GM23248 (cell line): ENCODE measurements at regions not wholly inside any gene's neighbourhood (a gene's known extent, or its start where the extent isn't known, plus 50 kb on each side); places are given as distances from the start of the nearest gene placed in this dataset.
"Not testable (repeated sequence)": the region's sequence is repeated elsewhere in the genome, so short reads cannot be mapped to it uniquely, and the experiment has no call there.

Source experiments
- DNase-seq: peaks from one replicate; pipeline ENCODE4 v3.0.0-alpha.2; 2015
- H2AFZ ChIP-seq: fragments of 200-600 bp; sonication (generic); 2 replicates; pipeline ENCODE4 v1.6.1; 2016; ENCODE audit warnings: antibody characterized with exemption
- H3F3A ChIP-seq: fragments of 200-600 bp; sonication (generic); 2 replicates; pipeline ENCODE4 v1.6.1; 2016; ENCODE audit warnings: mild to moderate bottlenecking, antibody characterized with exemption, mixed run types; ENCODE audit not compliant: insufficient read depth
- H3K27ac ChIP-seq: fragments of 200-600 bp; sonication (generic); 2 replicates; pipeline ENCODE4 v1.5.1; 2016; ENCODE audit warnings: mild to moderate bottlenecking
- H3K27me3 ChIP-seq: fragments of 200-600 bp; sonication (generic); replicated peaks from 2 replicates; pipeline ENCODE4 v1.6.1; 2016; ENCODE audit warnings: mild to moderate bottlenecking; ENCODE audit not compliant: insufficient read depth
- H3K36me3 ChIP-seq: fragments of 200-600 bp; sonication (generic); 2 replicates; pipeline ENCODE4 v1.6.1; 2016; ENCODE audit warnings: low read depth, mild to moderate bottlenecking
- H3K4me1 ChIP-seq: fragments of 200-600 bp; sonication (generic); 2 replicates; pipeline ENCODE4 v1.6.1; 2016; ENCODE audit warnings: mild to moderate bottlenecking; ENCODE audit not compliant: insufficient read depth
- H3K4me2 ChIP-seq: fragments of 200-600 bp; sonication (generic); one replicate; pipeline ENCODE4 v1.6.1; 2016; ENCODE audit warnings: mild to moderate bottlenecking; ENCODE audit not compliant: unreplicated experiment
- H3K4me3 ChIP-seq: fragments of 200-600 bp; sonication (generic); 2 replicates; pipeline ENCODE4 v1.5.1; 2016; ENCODE audit warnings: mild to moderate bottlenecking
- H3K79me2 ChIP-seq: fragments of 200-600 bp; sonication (generic); 2 replicates; pipeline ENCODE4 v1.6.1; 2016; ENCODE audit warnings: mild to moderate bottlenecking; ENCODE audit not compliant: insufficient read depth
- H3K9ac ChIP-seq: fragments of 200-600 bp; sonication (generic); 2 replicates; pipeline ENCODE4 v1.6.1; 2016; ENCODE audit warnings: mild to moderate bottlenecking
- H3K9me2 ChIP-seq: fragments of 200-600 bp; sonication (generic); 2 replicates; pipeline ENCODE4 v1.6.1; 2016; ENCODE audit warnings: mixed run types, mild to moderate bottlenecking, moderate library complexity; ENCODE audit not compliant: insufficient read depth
- H3K9me3 ChIP-seq: fragments of 200-600 bp; sonication (generic); one replicate; pipeline ENCODE4 v1.6.1; 2017; ENCODE audit warnings: low read depth
- H4K20me1 ChIP-seq: fragments of 200-600 bp; sonication (generic); 2 replicates; pipeline ENCODE4 v1.6.0; 2016; ENCODE audit not compliant: insufficient read depth
- EZH2 ChIP-seq: fragments of 200-600 bp; sonication (generic); IDR thresholded peaks from 2 replicates; pipeline ENCODE4 v1.6.1; 2018; ENCODE audit warnings: antibody characterized with exemption, mild to moderate bottlenecking; ENCODE audit not compliant: insufficient read depth, poor library complexity, severe bottlenecking
- EZH2phosphoT487 ChIP-seq: fragments of 200-600 bp; sonication (generic); IDR thresholded peaks from 2 replicates; pipeline ENCODE4 v1.6.1; 2018; ENCODE audit warnings: antibody characterized with exemption, moderate library complexity, mild to moderate bottlenecking, low read depth; ENCODE audit not compliant: insufficient read depth
- WGBS, 2 experiments: methylation state at CpG; one replicate each; pipeline ENCODE4 v1.1.6; 2015 to 2017; ENCODE audit warnings: low lambda C conversion rate in 2 of 2, low coverage in 1 of 2; ENCODE audit errors: missing lambda C conversion rate in 2 of 2; 5-methylcytosine and 5-hydroxymethylcytosine counted together
- in situ Hi-C: fragments of 300-500 bp; cut with MboI; formaldehyde crosslinking; loops from 2 replicates; pipeline ENCODE4 v1.15.0; 2020

DNA sequence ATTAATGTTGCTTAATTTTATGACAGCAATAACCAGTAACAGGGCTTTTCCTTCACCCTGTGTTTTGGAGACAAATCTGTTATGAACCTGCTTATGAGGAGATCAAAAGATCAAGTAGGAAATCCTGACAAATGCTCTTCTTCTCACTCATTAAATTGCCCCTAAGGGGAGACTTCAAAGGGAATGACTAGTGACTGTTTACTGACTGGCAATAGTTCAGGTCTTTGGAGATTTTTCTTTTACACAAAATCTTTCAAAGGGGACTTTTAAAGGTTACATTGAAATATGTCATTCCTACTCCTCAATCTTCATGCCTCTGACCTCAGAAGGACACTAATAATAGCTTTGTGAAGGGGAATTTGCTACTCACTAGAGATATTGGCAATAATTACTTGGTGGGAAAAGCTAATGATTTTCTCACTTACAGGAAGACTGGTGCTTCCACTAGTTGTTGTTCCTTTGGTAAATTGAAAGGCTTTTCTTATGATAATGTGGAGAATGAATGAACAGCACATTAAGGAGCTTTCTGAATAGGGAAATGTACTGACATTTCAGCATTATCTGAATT lies 292.9 kb upstream of the CA10 start:
- Histone ChIP-seq H3K9me2 (no peaks in the 10 kb centered on the region), H3K4me3 (no peak overlapping the region), H2AFZ (no peak overlapping the region), H3K9me3 (no peaks in the 10 kb centered on the region), H3K9ac (no peak overlapping the region), H3F3A (no peaks in the 10 kb centered on the region), H3K27ac (no peak overlapping the region), H3K4me2 (no peak overlapping the region), H3K36me3 (no peaks in the 10 kb centered on the region), H3K79me2 (no peaks in the 10 kb centered on the region), H4K20me1 (no peaks in the 10 kb centered on the region), H3K27me3 (no peaks in the 10 kb centered on the region), H3K4me1 (no peaks in the 10 kb centered on the region)
- TF ChIP-seq EZH2phosphoT487 = no peak
- no peak for TF ChIP-seq EZH2
- in situ Hi-C loops = no loop called here
- DNase-seq = no peak

- H3K79me2 ChIP-seq = no peaks in the 10 kb centered on the region
- H3K9me3 ChIP-seq = no peaks in the 10 kb centered on the region
- in situ Hi-C loops = loop anchor here (10.0 kb wide), 1 partner anchor 48 kb away; no protein-coding TSS in a partner anchor
- H3K27ac ChIP-seq = no peak overlapping the region
- no peak overlapping the region for H2AFZ ChIP-seq
- H3K36me3 ChIP-seq = no peaks in the 10 kb centered on the region
- no peak for DNase-seq
- no peak overlapping the region for H3K4me3 ChIP-seq
- no peak overlapping the region for H3K9ac ChIP-seq
- WGBS, 2 experiments = 15 to 27% methylated on average over 2 of the region's 2 CpGs
- H3K9me2 ChIP-seq = no peaks in the 10 kb centered on the region
- no peak for TF ChIP-seq EZH2phosphoT487
- TF ChIP-seq EZH2 = no peak
- H3K27me3 ChIP-seq = no peaks in the 10 kb centered on the region
- H3F3A ChIP-seq = no peaks in the 10 kb centered on the region
- no peaks in the 10 kb centered on the region for H4K20me1 ChIP-seq
- H3K4me1 ChIP-seq = no peaks in the 10 kb centered on the region
- no peak overlapping the region for H3K4me2 ChIP-seq
Observed at GRCh38 chr17:52442350-52442749, 283.8 kb upstream of the CA10 start.

GRCh38 chr17:52420555-52421078 lies 262.1 kb upstream of the CA10 start:
- DNase-seq = no peak
- 7 to 18% methylated on average over 2 of the region's 2 CpGs for WGBS, 2 experiments
- in situ Hi-C loops = no loop called here

GRCh38 chr17:52419229-52419641 lies 260.7 kb upstream of the CA10 start:
- in situ Hi-C loops = no loop called here
- 21% methylated on average over 3 of the region's 3 CpGs for WGBS, 2 experiments

More at GRCh38 chr17:52420555-52421078, 262.1 kb upstream of the CA10 start:
- Histone ChIP-seq H3F3A (no peaks in the 10 kb centered on the region), H3K4me1 (no peaks in the 10 kb centered on the region), H3K9me3 (no peaks in the 10 kb centered on the region), H4K20me1 (no peaks in the 10 kb centered on the region), H3K36me3 (no peaks in the 10 kb centered on the region), H3K4me3 (no peak overlapping the region), H2AFZ (no peak overlapping the region), H3K9me2 (no peaks in the 10 kb centered on the region), H3K79me2 (no peaks in the 10 kb centered on the region), H3K9ac (no peak overlapping the region), H3K27me3 (no peaks in the 10 kb centered on the region), H3K4me2 (no peak overlapping the region), H3K27ac (no peak overlapping the region)
- TF ChIP-seq EZH2 = no peak

DNA sequence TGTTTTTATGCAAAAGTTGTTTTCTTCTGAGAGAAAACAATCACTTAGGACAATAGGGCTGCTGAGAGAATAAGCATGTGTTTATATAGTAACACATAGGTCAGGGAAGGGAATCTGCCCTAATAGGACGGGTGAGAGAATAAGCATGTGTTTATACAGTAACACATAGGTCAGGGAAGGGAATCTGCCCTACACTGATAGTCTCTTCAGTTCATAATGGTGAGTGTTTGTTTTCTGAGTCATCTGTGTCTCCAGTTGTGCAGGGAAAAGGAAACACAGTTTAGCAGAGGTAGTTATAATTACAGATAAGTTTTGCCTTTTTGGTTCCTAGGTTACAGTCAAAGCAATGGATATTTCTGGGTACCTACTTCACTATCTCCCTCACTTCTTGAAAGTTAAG lies 252.3 kb upstream of the CA10 start:
- no peaks in the 10 kb centered on the region for H3K36me3 ChIP-seq

More at GRCh38 chr17:52419229-52419641, 260.7 kb upstream of the CA10 start:
- H3K9me3 ChIP-seq = no peaks in the 10 kb centered on the region
- no peaks in the 10 kb centered on the region for H4K20me1 ChIP-seq
- no peak overlapping the region for H3K4me2 ChIP-seq
- H3K27me3 ChIP-seq = no peaks in the 10 kb centered on the region
- H3K4me1 ChIP-seq = no peaks in the 10 kb centered on the region
- H2AFZ ChIP-seq = no peak overlapping the region
- no peaks in the 10 kb centered on the region for H3K79me2 ChIP-seq
- H3K4me3 ChIP-seq = no peak overlapping the region
- no peaks in the 10 kb centered on the region for H3K9me2 ChIP-seq
- no peak overlapping the region for H3K9ac ChIP-seq
- no peaks in the 10 kb centered on the region for H3K36me3 ChIP-seq
- no peak overlapping the region for H3K27ac ChIP-seq
- no peak for DNase-seq
- TF ChIP-seq EZH2phosphoT487 (no peak), EZH2 (no peak)
- no peaks in the 10 kb centered on the region for H3F3A ChIP-seq

DNA sequence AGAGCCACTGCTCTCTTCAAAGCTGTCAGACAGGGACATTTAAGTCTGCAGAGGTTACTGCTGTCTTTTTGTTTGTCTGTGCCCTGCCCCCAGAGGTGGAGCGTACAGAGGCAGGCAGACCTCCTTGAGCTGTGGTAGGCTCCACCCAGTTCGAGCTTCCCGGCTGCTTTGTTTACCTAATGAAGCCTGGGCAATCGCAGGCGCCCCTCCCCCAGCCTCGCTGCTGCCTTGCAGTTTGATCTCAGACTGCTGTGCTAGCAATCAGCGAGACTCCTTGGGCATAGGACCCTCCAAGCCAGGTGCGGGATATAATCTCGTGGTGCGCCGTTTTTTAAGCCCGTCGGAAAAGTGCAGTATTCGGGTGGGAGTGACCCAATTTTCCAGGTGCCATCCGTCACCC lies 250.7 kb upstream of the CA10 start:
- H3K9me3 ChIP-seq, H3K79me2 ChIP-seq, H2AFZ ChIP-seq, H3K27me3 ChIP-seq, H3F3A ChIP-seq, H3K27ac ChIP-seq, DNase-seq, H3K36me3 ChIP-seq, H3K9me2 ChIP-seq, H3K9ac ChIP-seq, H3K4me3 ChIP-seq, H4K20me1 ChIP-seq, in situ Hi-C loops, H3K4me1 ChIP-seq, H3K4me2 ChIP-seq: not testable (repeated sequence)
- WGBS, 2 experiments = 49 to 56% methylated on average over 14 to 15 of the region's 15 CpGs

More for the DNA sequence above, 252.3 kb upstream of the CA10 start:
- Histone ChIP-seq H3K27me3 (no peaks in the 10 kb centered on the region), H3K9ac (no peak overlapping the region), H3K4me3 (no peak overlapping the region), H4K20me1 (no peaks in the 10 kb centered on the region), H3K9me3 (peaks cover 3% of the 10 kb centered on the region), H3K79me2 (no peaks in the 10 kb centered on the region), H3F3A (no peaks in the 10 kb centered on the region), H3K9me2 (no peaks in the 10 kb centered on the region), H3K4me2 (no peak overlapping the region), H3K4me1 (no peaks in the 10 kb centered on the region), H2AFZ (no peak overlapping the region), H3K27ac (no peak overlapping the region)
- TF ChIP-seq EZH2 = no peak
- TF ChIP-seq EZH2phosphoT487 = no peak
- in situ Hi-C loops = no loop called here
- DNase-seq = no peak
- 3 to 11% methylated on average over 1 of the region's 1 CpG for WGBS, 2 experiments
